ENCODE measurements at regions not wholly inside any gene's neighbourhood (a gene's known extent, or its start where the extent isn't known, plus 50 kb on each side); places are given as distances from the start of the nearest gene placed in this dataset.

DNA sequence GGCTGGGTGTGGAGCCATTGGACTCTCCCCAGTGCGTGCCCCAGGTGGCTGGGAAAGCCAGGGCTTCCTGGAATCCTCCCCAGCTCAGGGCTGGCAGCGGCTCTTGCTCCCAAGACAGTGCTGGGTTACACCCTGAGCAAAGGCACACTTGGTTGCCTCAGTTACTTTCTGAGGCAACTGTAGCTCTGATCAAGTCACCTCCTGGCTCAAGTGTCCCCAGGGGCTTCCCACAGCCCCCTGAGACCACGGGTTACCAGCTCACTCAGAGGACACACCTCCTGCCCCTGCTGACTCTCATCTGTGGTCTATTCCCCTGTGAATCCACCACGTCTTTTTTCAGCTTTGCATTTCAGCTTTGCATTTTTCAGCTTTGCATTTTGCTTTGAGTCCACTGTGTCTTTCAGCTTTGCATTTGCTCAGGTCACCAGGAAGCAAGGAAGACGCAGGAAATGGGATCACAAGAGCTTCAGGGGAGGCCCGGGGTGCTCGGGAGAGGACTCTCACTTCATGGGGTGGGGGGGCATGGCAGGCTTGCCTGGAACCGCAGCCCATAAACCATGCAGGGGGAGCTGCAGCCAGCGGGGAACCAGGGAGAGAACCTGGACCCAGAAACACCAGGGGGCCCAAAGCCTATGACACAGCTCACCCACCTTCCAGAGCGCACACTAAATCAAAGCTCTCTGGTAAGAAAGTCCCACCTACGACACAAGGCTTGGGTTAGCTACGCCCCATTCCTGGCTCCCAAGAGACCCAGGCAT is 138.0 kb upstream of the ASB18 start:
- DNase-seq (ENCODE audit: low read depth, low spot score), result no peak
- dilution Hi-C loops (cut with MboI; ENCODE audit: extremely low pct_ligation_motif_present, low sequenced_read_pairs), result no loop called here
- no peaks in the 10 kb centered on the region for H3K9me3 ChIP-seq (ENCODE audit: control insufficient read depth, low read depth, low read length)
- no peak overlapping the region for H3K9ac ChIP-seq (ENCODE audit: control insufficient read depth, extremely low read depth, insufficient read depth, low read length)
- no peak overlapping the region for H3K4me3 ChIP-seq (ENCODE audit: control insufficient read depth in 2 of 3, extremely low read depth in 1 of 3, insufficient read depth in 2 of 3, low read depth in 1 of 3, low read length in 3 of 3)
- H3K4me1 ChIP-seq (ENCODE audit: control insufficient read depth, extremely low read depth, insufficient read depth, low read length), result no peaks in the 10 kb centered on the region
- H3K36me3 ChIP-seq (ENCODE audit: control insufficient read depth in 2 of 2, extremely low read depth in 1 of 2, insufficient read depth in 2 of 2, low read length in 2 of 2), result no peaks in the 10 kb centered on the region
- H3K79me2 ChIP-seq (ENCODE audit: control insufficient read depth, insufficient read depth, low read length), result no peaks in the 10 kb centered on the region
- no peak for FAIRE-seq
- no peaks in the 10 kb centered on the region for H4K20me1 ChIP-seq (ENCODE audit: control insufficient read depth, extremely low read depth, insufficient read depth, low read length)
- TF ChIP-seq, protein P1, sequence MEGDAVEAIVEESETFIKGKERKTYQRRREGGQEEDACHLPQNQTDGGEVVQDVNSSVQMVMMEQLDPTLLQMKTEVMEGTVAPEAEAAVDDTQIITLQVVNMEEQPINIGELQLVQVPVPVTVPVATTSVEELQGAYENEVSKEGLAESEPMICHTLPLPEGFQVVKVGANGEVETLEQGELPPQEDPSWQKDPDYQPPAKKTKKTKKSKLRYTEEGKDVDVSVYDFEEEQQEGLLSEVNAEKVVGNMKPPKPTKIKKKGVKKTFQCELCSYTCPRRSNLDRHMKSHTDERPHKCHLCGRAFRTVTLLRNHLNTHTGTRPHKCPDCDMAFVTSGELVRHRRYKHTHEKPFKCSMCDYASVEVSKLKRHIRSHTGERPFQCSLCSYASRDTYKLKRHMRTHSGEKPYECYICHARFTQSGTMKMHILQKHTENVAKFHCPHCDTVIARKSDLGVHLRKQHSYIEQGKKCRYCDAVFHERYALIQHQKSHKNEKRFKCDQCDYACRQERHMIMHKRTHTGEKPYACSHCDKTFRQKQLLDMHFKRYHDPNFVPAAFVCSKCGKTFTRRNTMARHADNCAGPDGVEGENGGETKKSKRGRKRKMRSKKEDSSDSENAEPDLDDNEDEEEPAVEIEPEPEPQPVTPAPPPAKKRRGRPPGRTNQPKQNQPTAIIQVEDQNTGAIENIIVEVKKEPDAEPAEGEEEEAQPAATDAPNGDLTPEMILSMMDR (optimal IDR thresholded peaks at IDR 0.05 in 1 of 3, IDR thresholded peaks at IDR 0.05 in 1 of 3, conservative IDR thresholded peaks at IDR 0.05 in 1 of 3; ENCODE audit: extremely low read depth in 1 of 3, insufficient read depth in 2 of 3, low read length in 3 of 3), result no peak
- no peak for TF ChIP-seq EZH2 (IDR thresholded peaks at IDR 0.05; ENCODE audit: low read length)
- H3K27me3 ChIP-seq (ENCODE audit: control insufficient read depth, extremely low read depth, insufficient read depth, low read length), result no peaks in the 10 kb centered on the region
- H3K27ac ChIP-seq (ENCODE audit: control insufficient read depth, insufficient read depth, low read length), result no peak overlapping the region
- no peak overlapping the region for H2AFZ ChIP-seq (ENCODE audit: control insufficient read depth, low read length)
- H3K4me2 ChIP-seq (ENCODE audit: control insufficient read depth, extremely low read depth, insufficient read depth, low read depth, low read length), result no peak overlapping the region
- no peaks in the 10 kb centered on the region for H3K9me1 ChIP-seq (ENCODE audit: control insufficient read depth, extremely low read depth, insufficient read depth, low read length)

DNA sequence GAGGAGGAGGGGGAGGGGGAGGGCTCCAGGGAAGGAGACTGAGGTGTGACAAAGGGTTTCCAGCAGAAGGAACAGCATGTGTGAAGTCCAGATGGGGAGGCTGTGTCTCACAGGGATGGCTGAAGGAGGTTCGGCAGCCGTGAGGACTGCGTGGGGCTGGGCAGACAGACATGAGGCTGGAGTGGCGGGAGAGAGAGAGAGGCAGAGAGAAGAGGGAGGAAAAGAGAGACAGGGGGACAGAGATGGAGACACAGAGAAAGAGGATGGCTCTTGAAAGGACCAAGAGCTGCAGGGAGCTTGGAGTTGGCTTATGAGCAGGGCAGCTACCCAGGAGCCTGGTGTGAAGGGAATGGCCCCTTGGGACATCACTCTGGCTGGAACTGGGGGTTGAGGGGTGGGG is 138.9 kb upstream of the ASB18 start:
- no peaks in the 10 kb centered on the region for H3K9me3 ChIP-seq (ENCODE audit: control insufficient read depth, low read depth, low read length)
- no peaks in the 10 kb centered on the region for H4K20me1 ChIP-seq (ENCODE audit: control insufficient read depth, extremely low read depth, insufficient read depth, low read length)
- H2AFZ ChIP-seq (ENCODE audit: control insufficient read depth, low read length), result no peak overlapping the region
- H3K4me3 ChIP-seq (ENCODE audit: control insufficient read depth in 2 of 3, extremely low read depth in 1 of 3, insufficient read depth in 2 of 3, low read depth in 1 of 3, low read length in 3 of 3), result no peak overlapping the region
- no peaks in the 10 kb centered on the region for H3K36me3 ChIP-seq (ENCODE audit: control insufficient read depth in 2 of 2, extremely low read depth in 1 of 2, insufficient read depth in 2 of 2, low read length in 2 of 2)
- H3K9ac ChIP-seq (ENCODE audit: control insufficient read depth, extremely low read depth, insufficient read depth, low read length), result no peak overlapping the region
- no peak overlapping the region for H3K27ac ChIP-seq (ENCODE audit: control insufficient read depth, insufficient read depth, low read length)
- no peaks in the 10 kb centered on the region for H3K9me1 ChIP-seq (ENCODE audit: control insufficient read depth, extremely low read depth, insufficient read depth, low read length)
- no peaks in the 10 kb centered on the region for H3K79me2 ChIP-seq (ENCODE audit: control insufficient read depth, insufficient read depth, low read length)
- FAIRE-seq, result no peak
- no peak overlapping the region for H3K4me2 ChIP-seq (ENCODE audit: control insufficient read depth, extremely low read depth, insufficient read depth, low read depth, low read length)
- H3K4me1 ChIP-seq (ENCODE audit: control insufficient read depth, extremely low read depth, insufficient read depth, low read length), result no peaks in the 10 kb centered on the region
- TF ChIP-seq EZH2 (IDR thresholded peaks at IDR 0.05; ENCODE audit: low read length), result no peak
- TF ChIP-seq, protein P1 (optimal IDR thresholded peaks at IDR 0.05 in 1 of 3, IDR thresholded peaks at IDR 0.05 in 1 of 3, conservative IDR thresholded peaks at IDR 0.05 in 1 of 3; ENCODE audit: extremely low read depth in 1 of 3, insufficient read depth in 2 of 3, low read length in 3 of 3), result no peak
- dilution Hi-C loops (cut with MboI; ENCODE audit: extremely low pct_ligation_motif_present, low sequenced_read_pairs), result no loop called here
- DNase-seq (ENCODE audit: low read depth, low spot score), result no peak
- no peaks in the 10 kb centered on the region for H3K27me3 ChIP-seq (ENCODE audit: control insufficient read depth, extremely low read depth, insufficient read depth, low read length)

Measured in keratinocyte (primary cell).